ENCODE measurements at regions not wholly inside any gene's neighbourhood (a gene's known extent, or its start where the extent isn't known, plus 50 kb on each side); places are given as distances from the start of the nearest gene placed in this dataset.

DNA sequence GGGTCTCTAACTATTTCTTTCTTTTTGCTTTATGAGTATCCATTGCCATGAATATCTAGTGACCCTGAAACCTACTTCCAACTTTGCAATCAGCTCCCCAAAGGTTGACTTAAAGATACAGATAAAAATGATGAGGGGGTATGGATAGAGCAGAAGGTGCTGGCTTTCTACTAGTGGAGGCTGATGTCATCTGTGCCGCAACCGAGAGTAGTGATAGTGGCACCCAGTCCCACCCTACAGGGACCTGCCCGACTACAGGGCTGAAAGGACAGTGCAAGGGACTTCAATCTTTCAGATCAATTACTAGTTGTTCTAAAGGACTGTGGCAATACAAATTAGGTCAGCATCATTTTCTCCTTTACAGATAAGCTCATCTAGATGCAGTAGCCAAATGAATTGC, 806.0 kb downstream of the VRK1 start:
- DNase-seq: no peak
- Mint-ChIP-seq H3K27me3 (ENCODE audit: low read depth, poor library complexity) (peaks cover 8% of the 10 kb centered on the region), H3K9me3 (peaks cover 7% of the 10 kb centered on the region), H3K27ac (no peak overlapping the region), H3K4me1 (no peaks in the 10 kb centered on the region), H3K4me3 (no peak overlapping the region), H3K36me3 (ENCODE audit: low read depth) (no peaks in the 10 kb centered on the region)
- no peak for TF ChIP-seq CTCF (IDR thresholded peaks at IDR 0.05)

DNA sequence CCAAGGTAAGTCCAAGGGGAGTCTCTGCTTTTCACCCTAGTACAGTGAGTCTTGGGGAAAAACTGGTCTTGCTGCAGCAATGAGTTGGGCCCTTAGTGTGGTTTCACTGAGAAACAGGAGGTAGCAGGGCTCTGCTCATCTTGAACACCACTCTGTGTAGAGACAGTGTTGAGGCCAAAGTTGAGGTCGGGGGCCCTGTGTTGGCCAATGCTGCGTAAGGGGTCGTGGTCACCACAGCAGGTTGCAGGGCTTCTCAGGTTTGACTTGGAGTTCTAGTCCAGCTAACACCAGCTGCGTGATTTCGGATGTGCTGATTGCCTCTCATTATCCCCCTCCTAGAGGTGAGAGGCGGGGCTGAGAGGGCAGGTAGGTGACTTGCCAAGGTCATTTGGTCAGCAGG, 807.5 kb downstream of the VRK1 start:
- Mint-ChIP-seq H3K9me3 (peaks cover 7% of the 10 kb centered on the region), H3K36me3 (ENCODE audit: low read depth) (no peaks in the 10 kb centered on the region)

DNA sequence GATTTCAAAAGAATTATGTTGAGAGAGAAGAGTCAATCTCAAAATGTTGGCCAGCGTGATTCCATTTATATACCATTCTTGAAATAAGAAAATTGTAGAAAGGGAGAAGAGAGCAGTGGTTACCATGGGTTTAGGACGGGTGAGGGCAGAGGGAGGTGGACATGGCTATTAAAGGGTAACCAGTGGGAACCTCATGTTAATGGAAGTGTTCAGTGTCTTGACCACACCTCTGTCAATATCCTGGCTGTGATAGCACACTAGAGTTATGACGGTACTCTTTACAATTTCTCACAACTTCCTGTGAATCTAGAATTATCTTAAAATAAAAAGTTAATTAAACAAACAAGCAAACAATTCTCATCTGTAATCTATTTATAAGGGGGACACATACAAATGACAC, 821.2 kb downstream of the VRK1 start:
- Mint-ChIP-seq H3K27me3 (ENCODE audit: low read depth, poor library complexity) (peaks cover 7% of the 10 kb centered on the region), H3K4me3 (no peak overlapping the region), H3K36me3 (ENCODE audit: low read depth) (peaks cover 9% of the 10 kb centered on the region), H3K4me1 (no peaks in the 10 kb centered on the region), H3K27ac (no peak overlapping the region), H3K9me3 (peaks cover 22% of the 10 kb centered on the region)
- DNase-seq: no peak
- no peak for TF ChIP-seq CTCF (IDR thresholded peaks at IDR 0.05)

More for the DNA sequence above, 807.5 kb downstream of the VRK1 start:
- Mint-ChIP-seq H3K4me1 (no peaks in the 10 kb centered on the region), H3K27ac (no peak overlapping the region), H3K27me3 (ENCODE audit: low read depth, poor library complexity) (peaks cover 12% of the 10 kb centered on the region), H3K4me3 (no peak overlapping the region)
- no peak for DNase-seq
- TF ChIP-seq CTCF (IDR thresholded peaks at IDR 0.05): no peak

- TF ChIP-seq CTCF (IDR thresholded peaks at IDR 0.05): no peak
- no peak for DNase-seq
- no peak overlapping the region for H3K27ac Mint-ChIP-seq
- no peaks in the 10 kb centered on the region for H3K4me1 Mint-ChIP-seq
- no peak overlapping the region for H3K4me3 Mint-ChIP-seq
- H3K9me3 Mint-ChIP-seq: peaks cover 18% of the 10 kb centered on the region
- H3K27me3 Mint-ChIP-seq (ENCODE audit: low read depth, poor library complexity): peaks cover 7% of the 10 kb centered on the region
- peaks cover 9% of the 10 kb centered on the region for H3K36me3 Mint-ChIP-seq (ENCODE audit: low read depth)
These were observed 821.9 kb downstream of the VRK1 start for GRCh38 chr14:97618917-97619690.

GRCh38 chr14:97620066-97620465, 822.9 kb downstream of the VRK1 start:
- no peak overlapping the region for H3K4me3 Mint-ChIP-seq
- no peak overlapping the region for H3K27ac Mint-ChIP-seq
- H3K36me3 Mint-ChIP-seq (ENCODE audit: low read depth): peaks cover 5% of the 10 kb centered on the region
- peaks cover 10% of the 10 kb centered on the region for H3K9me3 Mint-ChIP-seq
- no peak for TF ChIP-seq CTCF (IDR thresholded peaks at IDR 0.05)
- H3K4me1 Mint-ChIP-seq: no peaks in the 10 kb centered on the region
- H3K27me3 Mint-ChIP-seq (ENCODE audit: low read depth, poor library complexity): peaks cover 7% of the 10 kb centered on the region
- DNase-seq: no peak

DNA sequence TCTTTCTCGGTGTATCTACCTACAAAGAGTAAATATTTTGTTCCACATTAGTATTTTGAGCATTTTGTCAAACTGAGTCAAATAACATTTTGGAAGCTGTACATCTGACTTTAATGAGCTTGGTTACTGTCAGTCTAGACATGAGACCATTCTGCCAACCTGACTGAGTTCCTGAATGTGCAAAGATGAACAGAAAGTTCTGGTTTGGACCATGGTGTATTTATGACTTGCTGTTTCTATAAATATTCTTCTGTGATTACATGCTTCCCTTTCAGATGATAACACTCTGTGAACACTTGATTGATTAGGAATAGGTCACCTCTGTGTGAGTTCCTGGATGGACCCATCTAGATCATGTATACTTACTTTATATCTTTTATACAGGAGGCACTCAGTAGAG, 827.8 kb downstream of the VRK1 start:
- Mint-ChIP-seq H3K36me3 (ENCODE audit: low read depth) (no peaks in the 10 kb centered on the region), H3K27me3 (ENCODE audit: low read depth, poor library complexity) (peaks cover 4% of the 10 kb centered on the region), H3K9me3 (no peaks in the 10 kb centered on the region), H3K4me1 (peaks cover 5% of the 10 kb centered on the region), H3K4me3 (no peak overlapping the region), H3K27ac (no peak overlapping the region)
- DNase-seq: no peak
- no peak for TF ChIP-seq CTCF (IDR thresholded peaks at IDR 0.05)

Data from nephron progenitor cell (in vitro differentiated cells).